ENCODE measurements at regions not wholly inside any gene's neighbourhood (a gene's known extent, or its start where the extent isn't known, plus 50 kb on each side); places are given as distances from the start of the nearest gene placed in this dataset.
"Not testable (repeated sequence)": the region's sequence is repeated elsewhere in the genome, so short reads cannot be mapped to it uniquely, and the experiment has no call there.

GRCh38 chr13:108074429-108074828 lies 140.9 kb downstream of the LIG4 start:
- DNase-seq, result not testable (repeated sequence)

- DNase-seq, result no peak
Observed at GRCh38 chr13:108070925-108071324, 144.4 kb downstream of the LIG4 start.

GRCh38 chr13:108070491-108070890 lies 144.8 kb downstream of the LIG4 start:
- DNase-seq, result no peak

- no peak for DNase-seq
Observed at GRCh38 chr13:108069521-108070210, 145.7 kb downstream of the LIG4 start.

GRCh38 chr13:108064372-108064771 lies 151.0 kb downstream of the LIG4 start:
- DNase-seq, result not testable (repeated sequence)

GRCh38 chr13:108060111-108060510 lies 155.2 kb downstream of the LIG4 start:
- DNase-seq, result no peak

GRCh38 chr13:108056278-108056677 lies 159.1 kb downstream of the LIG4 start:
- DNase-seq, result no peak

GRCh38 chr13:108049211-108049610 lies 166.1 kb downstream of the LIG4 start:
- DNase-seq, result peak; percentile 7

- peak; percentile 56 for DNase-seq
Observed at GRCh38 chr13:108044954-108045353, 170.4 kb downstream of the LIG4 start.

GRCh38 chr13:108042866-108043265 lies 172.5 kb downstream of the LIG4 start:
- not testable (repeated sequence) for DNase-seq

- DNase-seq, result no peak
Observed at GRCh38 chr13:108037348-108037747, 178.0 kb downstream of the LIG4 start.

- DNase-seq, result no peak
Observed at GRCh38 chr13:108036411-108036932, 178.9 kb downstream of the LIG4 start.

- no peak for DNase-seq
Observed at GRCh38 chr13:108034909-108035410, 180.4 kb downstream of the LIG4 start.

- peak; percentile 13 for DNase-seq
Observed at GRCh38 chr13:108033800-108034707, 181.3 kb downstream of the LIG4 start.

- DNase-seq, result no peak
Observed at GRCh38 chr13:108031865-108032264, 183.5 kb downstream of the LIG4 start.

GRCh38 chr13:108030769-108031168 lies 184.6 kb downstream of the LIG4 start:
- DNase-seq, result no peak

GRCh38 chr13:108026680-108027410 lies 188.5 kb downstream of the LIG4 start:
- peak; percentile 7 for DNase-seq

GRCh38 chr13:108020027-108020426 lies 195.3 kb downstream of the LIG4 start:
- DNase-seq, result no peak

GRCh38 chr13:108018371-108018870 lies 196.9 kb downstream of the LIG4 start:
- DNase-seq, result no peak

GRCh38 chr13:108006619-108007018 lies 208.7 kb downstream of the LIG4 start:
- DNase-seq, result no peak

GRCh38 chr13:108005231-108005630 lies 210.1 kb downstream of the LIG4 start:
- no peak for DNase-seq

- DNase-seq, result peak; percentile 2
Observed at GRCh38 chr13:108003626-108004025, 211.7 kb downstream of the LIG4 start.

GRCh38 chr13:108000998-108001397 lies 214.3 kb downstream of the LIG4 start:
- DNase-seq, result no peak

All from eye (tissue), 1 donor.